Loucy (cell line): ENCODE measurements at regions not wholly inside any gene's neighbourhood (a gene's known extent, or its start where the extent isn't known, plus 50 kb on each side); places are given as distances from the start of the nearest gene placed in this dataset.
A peak's percentile ranks its signal among the peaks of the same experiment; 100 is the strongest.

Source experiments
- H2AFZ ChIP-seq: fragments of 200-600 bp; sonication (generic); 2 replicates; pipeline ENCODE4 v1.6.0; 2016; ENCODE audit warnings: antibody characterized with exemption, mild to moderate bottlenecking, low read length, moderate library complexity
- H3F3A ChIP-seq: fragments of 200-600 bp; 2 replicates; pipeline ENCODE4 v1.6.0; 2016; ENCODE audit warnings: antibody characterized with exemption, low read depth, mild to moderate bottlenecking
- H3K27me3 ChIP-seq: fragments of 200-600 bp; sonication (generic); 2 replicates; pipeline ENCODE4 v1.6.1; 2014; ENCODE audit warnings: low read length, mild to moderate bottlenecking; ENCODE audit not compliant: insufficient read depth, poor library complexity, severe bottlenecking
- H3K36me3 ChIP-seq: fragments of 200-600 bp; sonication (generic); 2 replicates; pipeline ENCODE4 v1.6.1; 2016; ENCODE audit warnings: low read length; ENCODE audit not compliant: insufficient read depth
- H3K4me1 ChIP-seq: fragments of 200-600 bp; sonication (generic); 2 replicates; pipeline ENCODE4 v1.5.1; 2014; ENCODE audit warnings: low read length, mild to moderate bottlenecking; ENCODE audit not compliant: insufficient read depth, poor library complexity, severe bottlenecking
- H3K4me2 ChIP-seq: fragments of 200-600 bp; sonication (generic); 2 replicates; pipeline ENCODE4 v1.6.0; 2014; ENCODE audit warnings: antibody characterized with exemption, low read length, low read depth, mild to moderate bottlenecking; ENCODE audit not compliant: poor library complexity, severe bottlenecking
- H3K4me3 ChIP-seq: fragments of 200-600 bp; sonication (generic); 2 replicates; pipeline ENCODE4 v1.5.1; 2014; ENCODE audit warnings: low read length, mild to moderate bottlenecking, mixed read lengths; ENCODE audit not compliant: poor library complexity, severe bottlenecking
- H3K79me2 ChIP-seq: fragments of 200-600 bp; sonication (generic); 2 replicates; pipeline ENCODE4 v1.6.1; 2014; ENCODE audit warnings: low read length; ENCODE audit not compliant: insufficient read depth
- H3K9ac ChIP-seq: fragments of 200-600 bp; sonication (generic); 2 replicates; pipeline ENCODE4 v1.6.0; 2014; ENCODE audit warnings: mild to moderate bottlenecking, low read depth, low read length, moderate library complexity; ENCODE audit not compliant: poor library complexity, severe bottlenecking
- H3K9me2 ChIP-seq: fragments of 200-600 bp; sonication (generic); replicated peaks from 2 replicates; pipeline ENCODE4 v1.6.1; 2016; ENCODE audit warnings: low read depth, low read length, mixed read lengths
- H3K9me3 ChIP-seq: fragments of 200-600 bp; sonication (generic); 2 replicates; pipeline ENCODE4 v1.6.1; 2014; ENCODE audit warnings: mild to moderate bottlenecking, antibody characterized with exemption, low read length, low read depth; ENCODE audit not compliant: insufficient read depth
- H4K20me1 ChIP-seq: fragments of 200-600 bp; sonication (generic); 2 replicates; pipeline ENCODE4 v1.6.0; 2014; ENCODE audit warnings: antibody characterized with exemption, low read length, mild to moderate bottlenecking; ENCODE audit not compliant: insufficient read depth, poor library complexity, severe bottlenecking
- CTCF ChIP-seq: fragments of 200-600 bp; sonication (generic); conservative IDR thresholded peaks from 2 replicates; pipeline ENCODE4 v1.5.1; 2014; ENCODE audit warnings: mild to moderate bottlenecking, antibody characterized with exemption, low read length
- EZH2phosphoT487 ChIP-seq: fragments of 200-600 bp; IDR thresholded peaks from 2 replicates; pipeline ENCODE4 v1.6.1; 2018; ENCODE audit warnings: antibody characterized with exemption, mild to moderate bottlenecking, moderate library complexity, borderline replicate concordance

- Histone ChIP-seq H3K4me2 (no peak overlapping the region), H3K9ac (no peak overlapping the region), H3K9me3 (no peaks in the 10 kb centered on the region), H3K4me1 (no peaks in the 10 kb centered on the region), H4K20me1 (no peaks in the 10 kb centered on the region), H3K4me3 (no peak overlapping the region), H3K9me2 (no peaks in the 10 kb centered on the region), H3K36me3 (no peaks in the 10 kb centered on the region), H3K27me3 (no peaks in the 10 kb centered on the region), H3K79me2 (no peaks in the 10 kb centered on the region), H2AFZ (no peak overlapping the region), H3F3A (no peaks in the 10 kb centered on the region)
- TF ChIP-seq EZH2phosphoT487 (no peak), CTCF (no peak)
Observed at GRCh38 chr5:14036947-14037346, 92.5 kb upstream of the DNAH5 start.

- H3K4me1 ChIP-seq, result no peaks in the 10 kb centered on the region
- no peak overlapping the region for H3K9ac ChIP-seq
- H4K20me1 ChIP-seq, result no peaks in the 10 kb centered on the region
- no peaks in the 10 kb centered on the region for H3K27me3 ChIP-seq
- H3K79me2 ChIP-seq, result no peaks in the 10 kb centered on the region
- no peak for TF ChIP-seq EZH2phosphoT487
- no peak for TF ChIP-seq CTCF
- no peaks in the 10 kb centered on the region for H3K36me3 ChIP-seq
- H3K4me2 ChIP-seq, result no peak overlapping the region
- H2AFZ ChIP-seq, result no peak overlapping the region
- H3K9me2 ChIP-seq, result no peaks in the 10 kb centered on the region
- H3F3A ChIP-seq, result no peaks in the 10 kb centered on the region
- no peaks in the 10 kb centered on the region for H3K9me3 ChIP-seq
- no peak overlapping the region for H3K4me3 ChIP-seq
Observed at GRCh38 chr5:14036514-14036913, 92.0 kb upstream of the DNAH5 start.

GRCh38 chr5:14035859-14036503 lies 91.5 kb upstream of the DNAH5 start:
- peak overlapping the region; percentile 30 for H3K4me3 ChIP-seq
- no peaks in the 10 kb centered on the region for H3K27me3 ChIP-seq
- H3K4me2 ChIP-seq, result peak overlapping the region; percentile 40
- peak overlapping the region; percentile 3; the same call in 1 of the 2 replicates for H2AFZ ChIP-seq
- no peaks in the 10 kb centered on the region for H3K4me1 ChIP-seq
- TF ChIP-seq CTCF, result no peak
- no peak for TF ChIP-seq EZH2phosphoT487
- no peaks in the 10 kb centered on the region for H3K79me2 ChIP-seq
- H3F3A ChIP-seq, result no peaks in the 10 kb centered on the region
- H3K9me3 ChIP-seq, result no peaks in the 10 kb centered on the region
- H3K36me3 ChIP-seq, result no peaks in the 10 kb centered on the region
- H3K9ac ChIP-seq, result no peak overlapping the region
- H3K9me2 ChIP-seq, result no peaks in the 10 kb centered on the region
- no peaks in the 10 kb centered on the region for H4K20me1 ChIP-seq
